ENCODE measurements at regions not wholly inside any gene's neighbourhood (a gene's known extent, or its start where the extent isn't known, plus 50 kb on each side); places are given as distances from the start of the nearest gene placed in this dataset.
A peak's percentile ranks its signal among the peaks of the same experiment; 100 is the strongest.
"Not testable (repeated sequence)": the region's sequence is repeated elsewhere in the genome, so short reads cannot be mapped to it uniquely, and the experiment has no call there.

DNA sequence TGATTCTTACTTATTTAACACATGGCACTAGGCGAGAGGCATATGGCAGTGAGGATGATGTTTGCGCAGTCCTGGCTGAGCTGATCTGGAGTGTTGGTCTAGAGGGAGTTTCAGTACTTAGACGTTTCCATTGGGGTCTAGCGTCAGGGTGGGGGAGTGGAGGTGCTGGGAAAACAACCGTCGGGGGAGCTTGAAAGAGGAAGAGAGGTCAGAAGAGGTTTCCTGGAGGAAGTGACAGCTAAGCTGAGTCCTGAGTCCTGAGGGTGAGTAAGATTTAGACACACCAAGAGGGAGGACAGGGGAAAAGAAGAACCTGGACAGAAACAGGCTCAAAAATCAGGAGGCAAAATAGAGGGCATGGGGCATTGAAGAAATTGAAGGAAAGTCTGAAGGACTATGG lies 81.4 kb downstream of the ALOX5AP start:
- DNase-seq (ENCODE audit: low read depth in 2 of 2), result no peak

DNA sequence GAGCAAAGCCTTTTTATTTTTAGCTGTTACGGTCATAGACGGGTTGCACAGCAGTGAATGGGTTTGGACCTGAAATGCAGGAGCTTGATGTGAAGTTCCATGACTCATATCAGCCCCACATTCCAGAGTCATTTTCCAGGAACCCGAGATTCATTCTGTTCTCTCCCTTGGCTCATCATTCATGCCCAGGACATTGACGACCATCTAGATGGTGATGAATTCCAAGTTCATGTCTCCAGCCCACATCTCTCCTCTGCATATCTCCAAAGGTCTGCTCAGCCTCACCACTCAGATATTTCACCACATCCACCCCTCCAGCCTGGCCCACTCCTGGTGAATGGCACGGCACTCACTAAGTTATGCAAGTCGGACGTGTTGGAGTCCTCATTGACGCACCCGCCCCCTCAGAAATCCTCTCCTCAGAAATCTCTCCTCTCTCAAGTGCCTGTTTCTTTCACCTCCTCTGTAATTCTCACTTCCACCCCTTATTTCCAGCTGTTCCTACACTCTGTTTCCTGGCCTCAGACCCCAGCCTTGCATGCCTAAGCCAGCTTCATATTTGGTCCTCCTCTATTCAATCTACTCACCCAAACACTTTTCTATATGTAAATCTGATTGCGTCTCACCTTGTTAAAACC lies 83.1 kb downstream of the ALOX5AP start:
- DNase-seq (ENCODE audit: low read depth in 2 of 2), result peak; percentile 84 to 89

DNA sequence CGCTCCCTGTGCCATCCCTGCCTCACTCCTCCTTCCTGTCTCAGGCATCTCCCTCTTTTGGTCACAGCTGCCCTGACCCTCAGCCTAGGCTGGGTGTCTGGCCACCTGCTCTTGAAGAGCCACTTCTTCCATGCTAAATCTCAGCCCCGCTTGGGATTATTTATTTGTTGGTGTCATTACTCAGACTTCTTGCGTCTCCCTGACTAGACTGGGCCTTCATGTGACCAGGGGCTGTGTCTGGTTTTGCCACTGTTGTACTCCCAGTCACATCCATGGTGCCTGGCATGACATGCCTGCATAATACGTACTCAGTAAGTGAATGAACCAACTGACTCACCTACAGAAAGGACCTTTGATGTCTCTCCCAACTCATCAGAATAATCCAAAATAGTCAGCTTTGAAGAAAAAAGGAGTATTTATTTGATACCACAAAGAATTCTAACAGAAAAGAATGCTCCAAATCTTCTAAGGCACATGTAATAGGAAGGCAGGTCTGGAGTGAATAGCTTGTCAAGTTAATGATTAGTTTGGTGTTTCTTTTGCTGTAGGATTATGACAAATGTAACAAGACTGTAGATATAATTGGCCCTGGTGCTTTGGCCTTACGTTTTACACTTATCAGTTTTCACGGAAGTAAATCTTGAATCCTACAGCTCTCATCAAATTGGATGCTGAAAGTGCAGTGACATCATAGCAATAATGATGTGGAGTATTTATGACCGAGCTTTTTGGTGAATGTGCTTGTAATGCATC lies 84.0 kb downstream of the ALOX5AP start:
- no peak for DNase-seq (ENCODE audit: low read depth in 2 of 2)

DNA sequence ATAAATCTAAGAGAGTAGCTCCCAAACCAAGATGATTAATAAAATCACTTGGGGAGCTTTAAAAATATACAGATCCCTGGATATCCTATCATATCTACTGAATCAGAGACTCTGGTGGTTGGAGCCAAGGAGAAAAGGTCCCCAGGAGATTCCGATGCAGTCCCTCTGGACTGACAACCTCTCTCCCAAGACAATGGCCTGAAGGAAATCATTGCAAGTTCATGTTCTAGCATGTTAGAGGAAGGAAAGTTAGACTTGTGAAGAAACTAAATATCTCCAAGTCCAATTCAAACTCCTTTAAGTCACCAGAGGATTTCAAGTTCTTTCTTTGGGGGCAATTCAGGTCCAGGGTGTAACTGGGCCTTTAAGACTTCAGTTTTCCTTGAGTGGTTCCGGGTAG lies 84.7 kb upstream of the MEDAG start:
- DNase-seq (ENCODE audit: low read depth in 2 of 2), result no peak

DNA sequence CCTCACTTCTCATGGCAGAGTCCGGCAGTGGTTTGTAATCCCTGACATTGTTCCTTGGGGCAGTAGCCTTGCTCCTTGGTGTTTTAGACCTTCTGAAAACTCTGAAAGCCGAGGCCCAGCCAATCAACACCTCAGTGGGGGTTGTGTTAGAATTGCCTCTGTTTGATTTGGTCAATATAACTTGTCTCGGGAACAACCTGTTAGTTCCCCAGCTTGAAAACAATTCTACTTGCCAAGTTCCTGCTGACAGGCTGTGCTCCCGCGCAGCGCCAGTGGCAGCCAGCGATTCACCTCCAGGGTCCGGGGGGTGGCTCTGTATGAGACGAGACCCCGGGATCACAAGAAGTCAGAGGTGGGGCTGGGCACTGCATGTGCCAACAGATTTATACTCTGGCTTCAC lies 81.4 kb upstream of the MEDAG start:
- no peak for DNase-seq (ENCODE audit: low read depth in 2 of 2)

DNA sequence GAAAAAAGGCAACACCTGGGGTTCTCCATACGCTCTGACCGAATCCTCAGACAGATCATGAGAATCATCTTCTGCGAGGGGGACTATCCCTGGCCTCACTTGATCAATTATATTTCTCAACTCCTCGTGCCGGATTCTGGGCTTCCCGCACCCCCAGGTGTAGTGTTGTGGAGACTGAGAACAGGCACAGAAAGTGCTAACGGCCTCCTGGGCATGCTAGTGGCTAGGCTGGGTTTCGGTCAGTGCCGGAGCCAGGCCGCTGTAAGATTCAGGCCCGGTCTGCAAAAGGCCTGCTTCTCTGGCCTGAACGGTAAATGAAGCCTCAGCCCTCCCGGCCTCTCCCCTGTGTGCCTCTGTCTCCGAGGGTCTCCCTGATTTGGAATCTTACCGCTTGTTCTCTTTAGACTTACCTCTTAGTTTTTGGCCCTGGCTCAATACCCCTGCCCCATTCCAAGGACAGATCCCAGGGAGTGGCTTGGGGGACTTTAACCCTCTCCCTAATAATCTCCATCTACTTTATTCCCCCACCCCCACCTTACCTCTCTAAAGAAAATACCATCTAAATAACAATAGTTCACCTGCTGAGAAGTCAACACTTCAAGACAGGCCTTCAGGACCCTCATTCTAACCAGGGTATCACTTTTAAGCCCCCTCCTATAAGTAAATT lies 79.0 kb upstream of the MEDAG start:
- DNase-seq (ENCODE audit: low read depth in 2 of 2), result no peak

DNA sequence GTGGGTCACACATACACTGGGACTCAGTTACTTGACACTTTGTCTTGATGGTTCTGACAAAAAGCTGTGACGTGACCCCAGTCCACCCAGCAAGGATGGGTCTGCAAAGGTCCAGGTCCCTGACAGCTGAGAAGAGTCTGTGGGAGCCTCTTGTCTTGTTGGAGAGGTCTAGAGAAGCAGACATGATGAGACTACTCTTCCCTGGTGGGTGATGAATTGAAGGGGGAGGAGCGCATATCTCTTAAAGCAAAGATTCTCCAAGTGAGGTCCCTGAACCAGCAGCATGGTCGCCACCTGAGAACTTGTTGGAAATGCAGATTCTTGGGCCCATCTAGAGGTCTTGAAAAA lies 78.5 kb upstream of the MEDAG start:
- DNase-seq (ENCODE audit: low read depth in 2 of 2), result no peak

DNA sequence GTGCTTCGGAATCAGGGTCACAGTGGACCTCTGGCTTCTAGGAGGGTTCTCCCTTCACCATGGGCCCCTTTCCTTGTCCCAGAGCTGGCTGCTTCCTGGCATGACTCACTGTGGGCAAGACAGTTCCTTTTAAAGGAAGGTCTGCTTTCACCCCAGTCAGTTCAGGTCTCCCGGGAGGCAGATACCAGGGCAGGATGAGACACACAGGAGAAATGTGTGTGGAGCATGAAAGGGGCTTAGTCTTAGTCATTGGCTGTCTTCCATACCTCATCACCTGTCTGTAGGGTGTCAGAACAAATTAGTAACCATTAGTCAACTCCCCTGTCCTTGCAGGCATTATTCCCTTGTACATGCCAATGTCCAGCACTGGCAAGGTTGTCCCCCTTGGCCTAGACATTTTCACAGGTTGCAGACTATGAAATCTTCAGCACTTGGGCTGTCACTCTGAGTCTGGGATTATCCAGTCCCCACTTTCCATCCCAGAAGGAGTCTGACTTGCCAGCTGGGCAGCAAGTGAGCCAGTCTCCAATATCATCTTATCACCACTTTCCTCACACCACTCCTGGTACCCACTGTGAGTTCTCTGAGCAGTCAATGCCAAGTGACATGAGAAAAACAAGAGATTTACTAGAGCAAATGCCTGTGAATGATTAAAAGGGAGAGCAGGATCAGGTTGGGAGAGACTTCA lies 76.8 kb upstream of the MEDAG start:
- no peak for DNase-seq (ENCODE audit: low read depth in 2 of 2)

DNA sequence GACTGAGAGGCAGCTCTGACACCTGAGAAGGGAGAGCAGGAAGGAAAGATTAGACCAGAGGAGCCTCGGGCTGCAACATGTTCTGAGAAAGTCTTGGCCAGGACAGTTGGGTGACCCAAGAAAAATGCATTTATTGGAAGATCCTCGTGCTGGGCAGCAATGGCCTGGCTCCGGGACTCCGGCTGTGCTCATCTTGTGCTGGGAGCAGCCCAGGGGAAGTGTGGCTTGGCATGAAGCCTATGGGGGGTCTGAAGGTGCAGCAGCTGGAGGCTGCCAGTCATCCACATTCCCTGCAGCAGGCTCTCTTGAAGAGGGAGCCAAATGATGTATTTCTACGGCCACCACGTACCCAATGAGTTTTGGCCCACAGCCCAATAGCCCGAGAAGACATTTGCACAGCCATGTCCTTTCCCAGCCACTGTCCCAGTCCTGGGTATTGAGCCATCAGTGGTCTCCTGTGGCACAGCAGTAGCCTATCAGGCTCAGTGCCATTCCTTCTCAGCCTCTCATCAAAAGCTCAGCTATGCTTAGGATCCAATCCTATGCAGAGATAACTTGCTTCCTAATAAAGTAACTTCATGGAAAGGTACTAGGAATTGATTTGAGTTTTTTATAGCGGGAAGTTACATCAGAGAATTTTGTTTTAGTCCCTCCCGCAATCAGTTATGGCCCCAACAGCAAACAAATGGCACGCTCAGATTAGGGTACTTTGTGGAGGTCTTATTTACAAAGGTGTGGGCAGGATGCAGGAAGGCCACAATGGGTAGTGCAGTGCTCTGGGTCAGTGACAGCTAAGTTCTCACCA lies 76.0 kb upstream of the MEDAG start:
- no peak for DNase-seq (ENCODE audit: low read depth in 2 of 2)

DNA sequence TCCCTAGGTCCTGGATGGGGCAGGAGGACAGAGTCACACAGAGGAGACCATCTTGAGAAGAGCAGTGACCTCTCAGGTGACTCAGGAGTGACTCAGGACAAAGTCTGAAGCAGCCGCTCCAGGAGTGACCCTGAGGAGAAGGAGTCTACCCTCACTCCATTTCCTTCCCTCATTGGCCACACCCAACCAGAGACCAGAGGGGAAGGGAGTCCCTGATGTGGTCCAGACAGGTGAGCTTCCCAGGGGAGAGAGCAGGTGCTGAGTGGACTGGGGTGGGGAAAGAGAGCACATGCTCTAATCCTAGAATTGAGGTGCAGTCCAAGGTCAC lies 75.5 kb upstream of the MEDAG start:
- no peak for DNase-seq (ENCODE audit: low read depth in 2 of 2)

DNA sequence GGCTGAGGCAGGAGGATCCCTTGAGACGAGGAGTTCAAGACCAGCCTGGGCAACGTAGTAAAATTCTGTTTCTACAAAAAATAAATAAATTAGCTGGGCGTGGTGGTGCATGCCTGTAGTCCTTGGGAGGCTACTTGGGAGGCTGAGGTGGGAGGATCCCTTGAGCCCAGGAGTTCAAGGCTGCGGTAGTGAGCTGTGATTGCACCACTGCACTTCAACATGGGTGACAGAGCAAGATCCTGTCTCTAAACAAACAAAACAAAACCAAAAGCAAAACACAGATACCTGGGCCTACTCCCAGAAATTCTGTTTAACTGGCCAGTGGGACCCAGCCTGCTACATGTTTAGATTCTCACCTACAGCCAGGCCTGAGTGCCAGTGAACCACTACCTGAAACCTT lies 74.6 kb upstream of the MEDAG start:
- no peak for DNase-seq (ENCODE audit: low read depth in 2 of 2)

DNA sequence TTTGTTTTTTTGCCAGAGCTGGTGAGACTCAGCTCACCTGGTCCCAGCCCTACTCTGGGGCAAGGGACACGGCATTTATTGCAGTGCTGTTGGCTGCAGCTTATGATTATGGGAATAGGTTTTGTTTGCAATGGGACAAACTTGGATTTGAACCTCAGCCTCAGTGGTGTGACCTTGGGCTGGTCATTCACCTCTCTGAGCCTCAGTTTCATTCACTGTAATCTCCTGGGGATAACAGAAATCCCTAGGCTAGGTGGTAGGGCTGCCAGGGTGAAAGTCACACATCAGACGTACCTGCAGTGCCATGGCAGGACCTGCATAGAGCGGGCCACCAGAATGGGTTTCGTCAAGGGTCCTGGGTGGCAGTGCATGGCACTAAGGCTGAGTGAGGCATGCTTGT lies 73.7 kb upstream of the MEDAG start:
- no peak for DNase-seq (ENCODE audit: low read depth in 2 of 2)

DNA sequence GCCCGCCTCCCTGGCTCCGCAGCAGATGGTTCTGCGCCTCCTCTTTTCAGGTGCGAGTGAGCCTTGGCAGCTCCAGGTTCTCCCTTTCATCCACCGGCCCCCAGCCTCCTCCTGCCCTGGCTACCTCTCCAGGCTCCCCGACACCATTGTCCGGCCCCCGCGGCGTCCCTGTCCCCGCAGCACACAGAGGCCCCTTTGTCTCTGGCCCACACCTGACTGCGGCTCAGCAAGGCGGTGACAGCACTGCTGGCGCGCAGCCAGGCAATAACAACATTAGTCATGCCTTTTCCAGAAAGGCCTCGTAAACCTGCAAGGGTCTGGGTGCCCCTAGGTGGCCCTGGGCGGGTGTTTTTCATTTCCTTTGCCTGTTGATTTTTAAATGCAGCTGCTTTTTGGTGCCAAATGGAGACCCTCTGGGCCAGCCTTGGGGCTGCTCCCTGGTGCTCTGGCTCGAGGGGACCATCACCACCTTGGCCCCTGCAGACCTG lies 73.2 kb upstream of the MEDAG start:
- DNase-seq (ENCODE audit: low read depth in 2 of 2), result no peak

DNA sequence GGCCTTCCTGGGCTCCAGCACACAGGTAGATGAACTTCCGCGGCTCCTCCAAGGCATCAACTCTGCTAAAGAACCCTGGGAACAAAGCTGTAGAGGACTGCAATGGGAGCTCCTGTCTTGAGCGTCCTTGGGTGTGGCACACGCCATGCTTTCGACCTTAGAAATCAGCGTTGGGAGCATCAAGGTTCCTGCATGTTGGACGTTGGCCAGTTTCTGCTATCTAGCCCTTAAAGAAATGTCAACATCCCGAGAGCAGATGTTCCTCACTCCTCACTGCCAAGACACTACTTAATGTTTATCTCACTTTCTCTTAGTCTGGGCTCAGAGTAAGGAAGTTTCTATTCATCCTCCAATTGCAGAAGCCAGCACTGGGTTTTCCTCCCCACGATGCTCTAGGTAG lies 70.6 kb upstream of the MEDAG start:
- DNase-seq (ENCODE audit: low read depth in 2 of 2), result no peak

DNA sequence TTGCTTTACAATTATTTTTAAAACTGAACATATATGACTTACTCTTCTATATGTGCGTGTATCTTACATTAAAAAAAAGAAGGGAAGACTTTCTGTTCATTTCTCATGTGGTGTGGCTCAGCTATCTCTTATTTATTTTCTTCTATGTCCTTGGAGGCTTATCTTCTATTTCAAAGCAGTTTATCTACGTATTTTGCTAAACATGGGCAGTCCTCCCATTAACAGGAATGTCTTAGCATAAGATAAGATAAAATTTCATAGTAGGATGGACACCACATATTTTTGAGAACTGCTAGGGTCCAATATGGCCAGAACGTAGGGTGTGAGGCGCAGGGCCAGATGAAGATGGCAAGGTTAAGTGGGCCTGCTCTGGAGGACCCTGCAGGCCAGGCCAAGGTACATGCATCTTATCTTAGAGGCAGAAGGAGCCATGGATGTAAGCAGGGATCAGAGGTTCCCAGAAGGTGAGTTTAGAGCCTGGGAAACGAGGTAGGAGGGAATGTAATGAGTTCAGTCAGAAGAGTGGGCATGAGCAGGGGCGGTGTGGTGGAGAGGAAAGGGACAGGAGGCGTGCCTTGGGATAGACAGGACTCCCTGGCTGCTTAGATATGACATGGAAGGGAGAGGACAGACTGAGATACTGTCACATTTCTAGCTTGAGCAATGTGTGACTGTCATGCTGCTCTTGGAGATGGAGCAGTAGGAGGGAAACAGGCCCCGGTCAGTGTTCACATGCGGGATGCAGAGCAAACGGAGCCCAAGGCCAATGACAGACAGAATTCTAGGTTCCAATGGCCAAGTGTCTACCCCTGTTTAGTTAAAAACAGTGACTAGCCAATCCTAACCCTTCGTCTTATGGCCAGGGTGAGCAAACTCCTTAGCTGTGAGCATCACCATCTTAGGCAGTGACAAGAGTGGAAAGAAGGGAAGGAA lies 68.6 kb upstream of the MEDAG start:
- no peak for DNase-seq (ENCODE audit: low read depth in 2 of 2)

DNA sequence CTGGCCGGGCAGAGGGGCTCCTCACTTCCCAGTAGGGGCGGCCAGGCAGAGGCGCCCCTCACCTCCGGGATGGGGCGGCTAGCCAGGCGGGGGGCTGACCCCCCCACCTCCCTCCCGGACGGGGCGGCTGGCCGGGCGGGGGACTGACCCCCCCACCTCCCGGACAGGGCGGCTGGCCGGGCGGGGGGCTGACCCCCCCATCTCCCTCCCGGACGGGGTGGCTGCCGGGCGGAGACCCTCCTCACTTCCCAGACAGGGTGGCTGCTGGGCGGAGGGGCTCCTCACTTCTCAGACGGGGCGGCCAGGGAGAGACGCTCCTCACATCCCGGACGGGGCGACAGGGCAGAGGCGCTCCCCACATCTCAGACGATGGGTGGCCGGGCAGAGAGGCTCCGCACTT lies 66.4 kb upstream of the MEDAG start:
- not testable (repeated sequence) for DNase-seq (ENCODE audit: low read depth in 2 of 2)

DNA sequence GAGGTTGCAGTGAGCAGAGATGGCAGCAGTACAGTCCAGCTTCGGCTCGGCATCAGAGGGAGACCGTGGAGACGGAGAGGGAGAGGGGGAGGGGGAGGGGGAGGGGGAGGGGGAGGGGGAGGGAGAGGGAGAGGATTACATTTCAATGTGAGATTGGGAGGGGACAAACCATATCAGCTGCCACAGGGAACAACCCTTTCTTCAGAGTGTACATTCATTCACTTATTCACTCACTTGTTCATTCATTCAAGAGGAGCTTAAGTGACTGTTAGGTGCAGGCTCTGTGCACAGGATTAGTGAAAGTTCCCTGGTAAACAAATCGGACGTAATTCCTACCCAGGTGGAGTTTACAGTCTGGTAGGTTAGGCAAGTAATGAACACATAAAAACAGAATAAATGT lies 65.6 kb upstream of the MEDAG start:
- DNase-seq (ENCODE audit: low read depth in 2 of 2), result no peak

DNA sequence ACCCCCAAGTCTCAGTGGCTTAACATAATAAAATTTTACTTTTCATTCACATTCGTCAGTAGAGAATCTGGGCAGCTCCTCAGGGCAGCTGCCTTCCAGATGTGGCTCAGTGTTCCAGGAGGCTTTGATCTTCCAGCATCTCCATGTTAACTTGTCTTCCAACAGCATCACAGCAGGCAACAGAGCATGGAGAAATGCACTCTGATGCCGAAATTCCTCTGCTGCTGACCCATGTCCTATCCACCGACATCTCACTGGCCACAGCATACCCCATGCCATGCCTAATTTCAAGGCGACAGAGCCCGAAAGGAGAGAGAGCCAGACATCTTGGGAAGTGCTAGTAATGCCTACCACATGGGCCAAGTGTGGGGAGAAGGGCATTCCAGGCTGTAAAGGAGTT lies 64.9 kb upstream of the MEDAG start:
- peak in 1 of 2 experiments; percentile 39 for DNase-seq (ENCODE audit: low read depth in 2 of 2)

DNA sequence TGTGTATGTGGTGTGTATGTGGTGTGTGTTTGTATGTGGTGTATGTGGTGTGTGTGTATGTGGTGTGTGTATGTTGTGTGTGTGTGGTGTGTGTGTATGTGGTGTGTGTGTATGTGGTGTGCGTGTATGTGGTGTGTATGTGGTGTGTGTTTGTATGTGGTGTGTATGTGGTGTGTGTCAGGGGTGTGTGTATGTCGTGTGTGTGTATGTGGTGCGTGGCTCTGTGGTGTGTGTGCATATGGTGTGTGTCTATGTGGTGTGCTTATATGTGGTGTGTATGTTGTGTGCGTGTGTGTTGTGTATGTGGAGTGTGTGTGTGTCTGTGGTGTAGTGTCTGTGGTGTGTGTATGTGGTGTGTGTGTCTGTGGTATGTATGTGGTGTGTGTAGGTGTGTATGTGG lies 62.5 kb upstream of the MEDAG start:
- no peak for DNase-seq (ENCODE audit: low read depth in 2 of 2)

DNA sequence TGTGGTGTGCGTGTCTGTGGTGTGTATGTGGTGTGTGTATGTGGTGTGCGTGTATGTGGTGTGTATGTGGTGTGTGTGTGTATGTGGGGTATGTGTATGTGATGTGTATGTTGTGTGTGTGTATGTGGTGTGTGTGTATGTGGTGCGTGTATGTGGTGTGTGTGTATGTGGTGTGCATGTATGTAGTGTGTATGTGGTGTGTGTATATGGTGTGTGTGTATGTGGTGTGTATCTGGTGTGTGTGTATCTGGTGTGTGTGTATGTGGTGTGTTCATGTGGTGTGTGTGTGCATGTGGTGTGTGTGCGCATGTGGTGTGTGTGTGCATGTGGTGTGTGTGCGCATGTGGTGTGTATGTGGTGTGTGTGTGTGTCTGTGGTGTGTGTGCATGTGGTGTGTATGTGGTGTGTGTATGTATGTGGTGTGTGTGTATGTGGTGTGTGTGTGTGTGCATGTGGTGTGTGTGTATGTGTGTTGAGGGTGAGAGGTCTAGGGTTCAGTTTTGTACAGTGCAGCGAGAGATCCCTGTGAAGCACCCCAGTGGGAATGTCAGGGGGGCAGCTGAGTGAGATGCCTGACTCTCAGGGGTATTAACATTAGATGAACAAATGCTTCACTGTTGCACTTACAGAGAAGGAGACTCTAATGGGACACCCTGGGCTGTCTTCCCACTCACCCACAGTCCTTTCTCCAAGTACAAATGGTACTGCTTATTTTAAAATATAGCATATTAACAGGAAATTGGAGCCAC lies 61.3 kb upstream of the MEDAG start:
- no peak for DNase-seq (ENCODE audit: low read depth in 2 of 2)
